Endothelial cell of umbilical vein (primary cell): ENCODE measurements at regions not wholly inside any gene's neighbourhood (a gene's known extent, or its start where the extent isn't known, plus 50 kb on each side); places are given as distances from the start of the nearest gene placed in this dataset.

Source experiments
- GATA2 ChIP-seq: IDR thresholded peaks from 2 replicates; pipeline ENCODE4 v1.7.0; 2011; ENCODE audit warnings: low read depth, mild to moderate bottlenecking, moderate library complexity, mixed read lengths, low read length; ENCODE audit not compliant: insufficient read length, insufficient read depth
- POLR2A ChIP-seq: IDR thresholded peaks from 2 replicates; pipeline ENCODE4 v1.6.1; 2012; ENCODE audit warnings: low read depth, mild to moderate bottlenecking, control low read depth, low read length

DNA sequence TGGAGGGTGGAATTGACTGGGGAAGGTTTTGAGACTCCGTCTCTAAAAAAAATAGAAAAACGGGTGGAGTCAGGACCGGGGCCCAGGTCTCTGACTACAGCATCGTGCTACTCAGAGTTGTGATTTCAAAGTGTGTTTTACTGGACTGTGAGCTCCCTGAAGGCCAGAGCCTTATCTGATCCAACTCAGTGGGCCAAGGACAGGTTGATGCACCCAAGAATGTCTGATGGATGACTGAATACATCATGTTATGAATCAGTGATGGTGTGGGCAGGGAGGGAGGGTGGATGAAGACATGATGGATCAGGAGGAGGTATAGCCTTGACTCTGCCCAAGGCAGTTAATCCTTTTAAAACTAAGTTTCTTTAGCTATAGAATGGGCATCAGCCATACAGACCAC, 81.6 kb downstream of the FOXD2 start:
- no peak for TF ChIP-seq POLR2A
- TF ChIP-seq GATA2, result no peak
